KMS-11 (cell line): ENCODE measurements at regions not wholly inside any gene's neighbourhood (a gene's known extent, or its start where the extent isn't known, plus 50 kb on each side); places are given as distances from the start of the nearest gene placed in this dataset.

Experiments
- H2AFZ ChIP-seq: fragments of 200-600 bp; sonication (generic); 2 replicates; pipeline ENCODE4 v1.6.1; 2016; ENCODE audit warnings: antibody characterized with exemption, mixed run types, low read depth
- H3K27ac ChIP-seq: fragments of 200-600 bp; sonication (generic); 2 replicates; pipeline ENCODE4 v1.6.1; 2016; ENCODE audit warnings: mild to moderate bottlenecking, mixed run types
- H3K27me3 ChIP-seq: fragments of 200-600 bp; sonication (generic); 2 replicates; pipeline ENCODE4 v1.6.1; 2017; ENCODE audit warnings: mild to moderate bottlenecking, low read depth, mixed run types, moderate library complexity; ENCODE audit not compliant: insufficient read depth
- H3K36me3 ChIP-seq: fragments of 200-600 bp; sonication (generic); 2 replicates; pipeline ENCODE4 v1.6.1; 2017; ENCODE audit warnings: mild to moderate bottlenecking, mixed run types; ENCODE audit not compliant: insufficient read depth
- H3K4me1 ChIP-seq: fragments of 200-600 bp; sonication (generic); 2 replicates; pipeline ENCODE4 v1.6.1; 2016; ENCODE audit warnings: mild to moderate bottlenecking, low read depth, mixed run types; ENCODE audit not compliant: poor library complexity, severe bottlenecking
- H3K4me2 ChIP-seq: fragments of 200-600 bp; sonication (generic); 2 replicates; pipeline ENCODE4 v1.7.0; 2016; ENCODE audit warnings: mild to moderate bottlenecking, mixed run types
- H3K4me3 ChIP-seq: fragments of 200-600 bp; sonication (generic); IDR thresholded peaks from 2 replicates; pipeline ENCODE4 v1.6.1; 2017; ENCODE audit warnings: low read depth, low read length, mixed read lengths; ENCODE audit not compliant: insufficient read depth
- H3K79me2 ChIP-seq: fragments of 200-600 bp; sonication (generic); 2 replicates; pipeline ENCODE4 v1.6.1; 2016; ENCODE audit warnings: low read depth, mixed run types; ENCODE audit not compliant: insufficient read depth
- H3K9ac ChIP-seq: fragments of 200-600 bp; sonication (generic); 2 replicates; pipeline ENCODE4 v1.6.1; 2016; ENCODE audit warnings: mild to moderate bottlenecking, mixed run types
- H4K20me1 ChIP-seq: fragments of 200-600 bp; sonication (generic); 2 replicates; pipeline ENCODE4 v1.6.1; 2016; ENCODE audit warnings: mild to moderate bottlenecking, mixed run types; ENCODE audit not compliant: insufficient read depth
- TF ChIP-seq, protein P1 (sequence below): fragments of 200-600 bp; sonication (generic); conservative IDR thresholded peaks from 2 replicates; pipeline ENCODE4 v1.6.1; 2017; ENCODE audit warnings: low read depth, mild to moderate bottlenecking, antibody characterized with exemption, low read length, moderate library complexity, mixed read lengths

DNA sequence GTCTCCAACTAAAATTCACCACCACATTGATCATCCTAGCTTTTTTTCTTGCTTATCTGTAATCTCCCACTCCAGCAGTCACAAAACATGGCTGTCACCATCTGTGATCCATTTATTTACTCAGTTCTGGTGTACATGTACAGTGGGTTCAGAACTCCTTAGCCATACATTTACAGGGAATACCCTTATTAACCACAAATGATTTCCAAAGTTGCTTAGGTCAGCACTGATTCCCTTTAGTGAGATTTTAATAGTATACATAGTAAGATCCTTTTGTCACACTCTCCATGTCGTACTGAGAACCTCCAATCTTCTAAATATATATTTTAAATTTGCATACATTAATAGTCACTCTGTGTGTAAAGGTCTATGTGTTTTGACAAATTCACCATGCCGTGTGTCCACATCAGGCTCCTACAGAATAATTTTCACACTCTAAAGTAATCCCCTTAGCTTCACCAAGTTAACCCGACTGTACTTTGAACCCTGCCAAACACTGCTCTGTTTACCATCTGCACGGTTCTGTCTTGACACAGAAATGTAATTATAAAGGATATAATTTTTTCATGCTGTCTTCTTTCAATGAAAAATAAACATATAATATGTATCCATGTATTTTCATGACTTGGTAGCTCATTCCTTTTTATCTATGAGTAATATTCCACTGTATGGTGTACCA lies 473.6 kb upstream of the ZP4 start:
- Histone ChIP-seq H3K36me3 (no peaks in the 10 kb centered on the region), H3K27me3 (no peaks in the 10 kb centered on the region), H3K4me1 (no peaks in the 10 kb centered on the region), H2AFZ (no peak overlapping the region), H4K20me1 (no peaks in the 10 kb centered on the region), H3K4me3 (no peak overlapping the region), H3K4me2 (no peak overlapping the region), H3K9ac (no peak overlapping the region), H3K79me2 (no peaks in the 10 kb centered on the region), H3K27ac (no peak overlapping the region)
- TF ChIP-seq, protein P1, sequence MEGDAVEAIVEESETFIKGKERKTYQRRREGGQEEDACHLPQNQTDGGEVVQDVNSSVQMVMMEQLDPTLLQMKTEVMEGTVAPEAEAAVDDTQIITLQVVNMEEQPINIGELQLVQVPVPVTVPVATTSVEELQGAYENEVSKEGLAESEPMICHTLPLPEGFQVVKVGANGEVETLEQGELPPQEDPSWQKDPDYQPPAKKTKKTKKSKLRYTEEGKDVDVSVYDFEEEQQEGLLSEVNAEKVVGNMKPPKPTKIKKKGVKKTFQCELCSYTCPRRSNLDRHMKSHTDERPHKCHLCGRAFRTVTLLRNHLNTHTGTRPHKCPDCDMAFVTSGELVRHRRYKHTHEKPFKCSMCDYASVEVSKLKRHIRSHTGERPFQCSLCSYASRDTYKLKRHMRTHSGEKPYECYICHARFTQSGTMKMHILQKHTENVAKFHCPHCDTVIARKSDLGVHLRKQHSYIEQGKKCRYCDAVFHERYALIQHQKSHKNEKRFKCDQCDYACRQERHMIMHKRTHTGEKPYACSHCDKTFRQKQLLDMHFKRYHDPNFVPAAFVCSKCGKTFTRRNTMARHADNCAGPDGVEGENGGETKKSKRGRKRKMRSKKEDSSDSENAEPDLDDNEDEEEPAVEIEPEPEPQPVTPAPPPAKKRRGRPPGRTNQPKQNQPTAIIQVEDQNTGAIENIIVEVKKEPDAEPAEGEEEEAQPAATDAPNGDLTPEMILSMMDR = no peak

DNA sequence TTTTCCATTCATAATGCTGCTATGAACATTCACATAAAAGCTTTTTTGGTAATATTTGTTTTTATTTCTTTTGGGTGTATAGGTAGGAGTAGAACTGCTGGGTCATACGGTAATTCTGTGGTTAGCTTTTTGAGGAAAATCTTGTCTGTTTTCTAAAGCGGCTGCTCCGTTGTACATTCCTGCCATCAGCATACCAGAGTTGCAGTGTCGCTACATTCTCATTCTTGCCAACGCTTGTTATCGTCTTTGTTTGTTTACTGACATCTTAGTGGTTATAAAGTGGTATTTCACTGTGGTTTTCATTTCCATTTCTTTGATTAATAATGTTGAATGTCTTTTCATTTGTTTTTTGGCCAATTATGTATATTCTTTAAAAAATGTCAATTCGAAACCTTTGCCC lies 469.8 kb upstream of the ZP4 start:
- no peaks in the 10 kb centered on the region for H3K36me3 ChIP-seq
- H4K20me1 ChIP-seq = no peaks in the 10 kb centered on the region
- no peak overlapping the region for H3K4me3 ChIP-seq
- no peak overlapping the region for H3K9ac ChIP-seq
- no peak overlapping the region for H3K4me2 ChIP-seq
- no peak overlapping the region for H2AFZ ChIP-seq
- H3K4me1 ChIP-seq = no peaks in the 10 kb centered on the region
- TF ChIP-seq, protein P1 = no peak
- H3K27ac ChIP-seq = no peak overlapping the region
- no peaks in the 10 kb centered on the region for H3K79me2 ChIP-seq
- no peaks in the 10 kb centered on the region for H3K27me3 ChIP-seq

DNA sequence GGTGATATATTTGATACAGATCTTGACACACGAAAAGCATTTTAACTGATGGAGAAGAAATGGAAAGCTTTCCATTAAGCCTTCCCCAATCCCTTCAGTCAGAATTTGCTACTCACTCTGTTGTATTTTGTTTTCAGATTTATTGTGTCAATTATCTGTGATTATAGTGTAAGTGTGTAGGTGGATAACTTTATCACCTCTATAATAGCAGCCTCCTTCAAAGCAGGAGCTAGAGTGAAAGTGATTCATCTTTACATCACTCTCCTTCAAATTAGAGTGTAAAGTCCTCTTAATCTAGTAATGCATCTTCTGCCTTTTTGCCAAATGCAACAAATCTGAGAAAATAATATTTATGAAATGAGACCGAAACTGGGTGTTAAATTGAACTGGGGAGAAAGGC lies 459.7 kb upstream of the ZP4 start:
- TF ChIP-seq, protein P1 = no peak
- Histone ChIP-seq H3K79me2 (no peaks in the 10 kb centered on the region), H2AFZ (no peak overlapping the region), H3K4me3 (no peak overlapping the region), H4K20me1 (no peaks in the 10 kb centered on the region), H3K36me3 (no peaks in the 10 kb centered on the region), H3K27me3 (no peaks in the 10 kb centered on the region), H3K9ac (no peak overlapping the region), H3K4me1 (no peaks in the 10 kb centered on the region), H3K27ac (no peak overlapping the region), H3K4me2 (no peak overlapping the region)

DNA sequence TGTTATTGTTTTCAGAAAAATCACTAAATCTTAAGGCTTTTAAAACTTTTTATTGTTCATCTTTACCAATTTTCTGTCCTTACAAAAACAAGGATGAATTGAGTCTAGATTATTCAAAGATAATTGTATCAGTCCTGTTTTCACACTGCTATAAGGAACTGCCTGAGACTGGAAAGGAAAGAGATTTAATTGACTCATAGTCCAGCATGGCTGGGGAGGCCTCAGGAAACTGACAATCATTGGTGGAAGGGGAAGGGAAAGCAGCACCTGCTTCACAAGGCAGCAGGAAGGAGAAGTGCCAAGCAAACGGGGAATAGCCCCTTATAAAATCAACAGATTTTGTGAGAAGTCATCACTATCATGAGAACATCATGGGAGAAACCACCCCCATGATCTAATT lies 455.6 kb upstream of the ZP4 start:
- H3K4me3 ChIP-seq = no peak overlapping the region
- TF ChIP-seq, protein P1 = no peak
- no peaks in the 10 kb centered on the region for H3K79me2 ChIP-seq

More for the DNA sequence above, 455.6 kb upstream of the ZP4 start:
- Histone ChIP-seq H3K9ac (no peak overlapping the region), H3K36me3 (no peaks in the 10 kb centered on the region), H3K4me2 (no peak overlapping the region), H3K4me1 (no peaks in the 10 kb centered on the region), H3K27me3 (no peaks in the 10 kb centered on the region), H4K20me1 (no peaks in the 10 kb centered on the region), H3K27ac (no peak overlapping the region), H2AFZ (no peak overlapping the region)
